SK-N-SH (cell line): ENCODE measurements at regions not wholly inside any gene's neighbourhood (a gene's known extent, or its start where the extent isn't known, plus 50 kb on each side); places are given as distances from the start of the nearest gene placed in this dataset.

ENCODE experiments used
- CTCF ChIA-PET: fragments of 300-600, 350-600 bp; formaldehyde crosslinking; extraction: SDS; loops from one replicate; lab custom pipeline; 2021; lab: Yijun Ruan, JAX
- POLR2A ChIA-PET: fragments of 350-600 bp; sonication (Branson Sonifier 250); formaldehyde crosslinking; extraction: SDS; loops from one replicate; lab custom pipeline; 2020; ENCODE audit warnings: antibody characterized with exemption, inconsistent platforms; lab: Yijun Ruan, JAX
- DNase-seq: peaks from one replicate; pipeline ENCODE4 v3.0.0; 2012
- H2AFZ ChIP-seq: fragments of 200-600 bp; sonication (generic); 2 replicates; pipeline ENCODE4 v1.8.1; 2016; ENCODE audit warnings: antibody characterized with exemption, mild to moderate bottlenecking, low read depth
- H3F3A ChIP-seq: fragments of 200-600 bp; sonication (generic); replicated peaks from 2 replicates; pipeline ENCODE3; 2016; ENCODE audit warnings: antibody characterized with exemption, mild to moderate bottlenecking; ENCODE audit not compliant: insufficient read depth
- H3K27ac ChIP-seq, 2 experiments: fragments of 200-500 bp in 1 of 2; fragments of 200-600 bp in 1 of 2; sonication (Bioruptor generic) in 1 of 2; sonication (generic), shearing (Covaris generic) in 1 of 2; 2 replicates each; pipeline versions ENCODE4 v1.5.1 to v1.6.1; 2014 to 2016; ENCODE audit warnings: low read depth in 2 of 2, inconsistent platforms in 1 of 2, low read length in 1 of 2, mild to moderate bottlenecking in 1 of 2, mixed read lengths in 1 of 2
- H3K27me3 ChIP-seq: fragments of 200-600 bp; sonication (generic), shearing (Covaris generic); 2 replicates; pipeline ENCODE4 v1.6.1; 2016; ENCODE audit warnings: mixed run types; ENCODE audit not compliant: insufficient read depth
- H3K36me3 ChIP-seq, 2 experiments: fragments of 200-500 bp in 1 of 2; fragments of 200-600 bp in 1 of 2; sonication (Bioruptor generic) in 1 of 2; sonication (generic) in 1 of 2; replicated peaks in 1 of 2; 2 replicates each; pipeline versions ENCODE3 to v1.5.1; 2014 to 2016; ENCODE audit warnings: low read length in 1 of 2, mild to moderate bottlenecking in 1 of 2; ENCODE audit not compliant: insufficient read depth in 2 of 2, control insufficient read depth in 1 of 2
- H3K4me1 ChIP-seq, 2 experiments: fragments of 200-500 bp in 1 of 2; fragments of 200-600 bp in 1 of 2; sonication (Bioruptor generic) in 1 of 2; sonication (generic), shearing (Covaris generic) in 1 of 2; 2 replicates each; pipeline versions ENCODE4 v1.5.1 to v1.6.1; 2014 to 2016; ENCODE audit warnings: low read depth in 1 of 2, low read length in 1 of 2, mixed run types in 1 of 2; ENCODE audit not compliant: insufficient read depth in 2 of 2, control insufficient read depth in 1 of 2
- H3K4me2 ChIP-seq: fragments of 200-600 bp; sonication (generic), shearing (Covaris generic); 2 replicates; pipeline ENCODE4 v1.6.1; 2017; ENCODE audit warnings: mixed run types
- H3K4me3 ChIP-seq, 2 experiments: fragments of 200-500 bp in 1 of 2; fragments of 200-600 bp in 1 of 2; sonication (Bioruptor generic) in 1 of 2; sonication (generic), shearing (Covaris generic) in 1 of 2; 2 replicates each; pipeline versions ENCODE4 v1.5.1 to v1.8.1; 2014 to 2016; ENCODE audit warnings: low read depth in 2 of 2, inconsistent platforms in 1 of 2, low read length in 1 of 2, mild to moderate bottlenecking in 1 of 2, mixed read lengths in 1 of 2, moderate library complexity in 1 of 2
- H3K79me2 ChIP-seq: fragments of 200-600 bp; sonication (generic); 2 replicates; pipeline ENCODE4 v1.8.1; 2017; ENCODE audit warnings: mild to moderate bottlenecking; ENCODE audit not compliant: insufficient read depth
- H3K9ac ChIP-seq: fragments of 200-600 bp; sonication (generic); 2 replicates; pipeline ENCODE4 v1.6.1; 2017; ENCODE audit warnings: mixed run types
- H3K9me2 ChIP-seq: fragments of 200-600 bp; sonication (generic); 2 replicates; pipeline ENCODE4 v1.6.1; 2017; ENCODE audit warnings: mixed run types
- H3K9me3 ChIP-seq: fragments of 200-600 bp; sonication (generic); 2 replicates; pipeline ENCODE4 v1.6.1; 2017; ENCODE audit warnings: mixed run types, mild to moderate bottlenecking, moderate library complexity
- H4K20me1 ChIP-seq: fragments of 200-600 bp; sonication (generic); 2 replicates; pipeline ENCODE4 v1.6.1; 2017; ENCODE audit warnings: mild to moderate bottlenecking, mixed run types; ENCODE audit not compliant: insufficient read depth
- CHD2 ChIP-seq: fragments of 150-350 bp; IDR thresholded peaks from 2 replicates; pipeline ENCODE4 v1.6.1; 2018; ENCODE audit warnings: low read length; ENCODE audit not compliant: partially characterized antibody
- ELF1 ChIP-seq: IDR thresholded peaks from 2 replicates; pipeline ENCODE4 v1.4.0; 2012
- EP300 ChIP-seq, 2 experiments: IDR thresholded peaks; 2 replicates each; pipeline versions ENCODE4 v1.4.0 to v1.6.1; 2012; ENCODE audit warnings: borderline replicate concordance in 1 of 2, low read depth in 1 of 2, low read length in 1 of 2
- FOSL2 ChIP-seq: IDR thresholded peaks from 2 replicates; pipeline ENCODE4 v1.4.0; 2012; ENCODE audit warnings: low read depth, mild to moderate bottlenecking, moderate library complexity, borderline replicate concordance
- FOXM1 ChIP-seq: IDR thresholded peaks from 2 replicates; pipeline ENCODE4 v1.4.0; 2012; ENCODE audit warnings: low read depth, mild to moderate bottlenecking
- GATA2 ChIP-seq: sonication (generic); formaldehyde crosslinking; IDR thresholded peaks from 2 replicates; pipeline ENCODE4 v1.5.0; 2020; ENCODE audit warnings: mild to moderate bottlenecking, missing genetic modification reagents
- JUND ChIP-seq: IDR thresholded peaks from 2 replicates; pipeline ENCODE4 v1.4.0; 2012
- MEF2A ChIP-seq: IDR thresholded peaks from 2 replicates; pipeline ENCODE4 v1.4.0; 2012; ENCODE audit warnings: low read depth, borderline replicate concordance
- MXI1 ChIP-seq: IDR thresholded peaks from 2 replicates; pipeline ENCODE4 v1.6.1; 2012; ENCODE audit warnings: mild to moderate bottlenecking, low read depth, low read length, improper control_type of control experiment
- NFIC ChIP-seq: IDR thresholded peaks from 2 replicates; pipeline ENCODE4 v1.4.0; 2012; ENCODE audit warnings: borderline replicate concordance
- NRF1 ChIP-seq: IDR thresholded peaks from 2 replicates; pipeline ENCODE4 v1.6.1; 2012; ENCODE audit warnings: low read depth, mild to moderate bottlenecking, low read length
- RAD21 ChIP-seq: IDR thresholded peaks from 2 replicates; pipeline ENCODE4 v1.6.1; 2012; ENCODE audit warnings: mild to moderate bottlenecking, low read length
- RFX5 ChIP-seq: IDR thresholded peaks from 2 replicates; pipeline ENCODE4 v1.6.1; 2012; ENCODE audit warnings: mild to moderate bottlenecking, improper control_type of control experiment, low read length
- RXRA ChIP-seq: IDR thresholded peaks from 2 replicates; pipeline ENCODE4 v1.4.0; 2012; ENCODE audit warnings: low read depth, mild to moderate bottlenecking, borderline replicate concordance
- SIN3A ChIP-seq: IDR thresholded peaks from 2 replicates; pipeline ENCODE4 v1.6.1; 2012; ENCODE audit warnings: low read depth, mild to moderate bottlenecking, low read length, moderate library complexity, borderline replicate concordance
- TAF1 ChIP-seq: IDR thresholded peaks from 2 replicates; pipeline ENCODE4 v1.6.1; 2012; ENCODE audit warnings: low read depth, mild to moderate bottlenecking, low read length, moderate library complexity, borderline replicate concordance
- TEAD4 ChIP-seq: IDR thresholded peaks from 2 replicates; pipeline ENCODE4 v1.4.0; 2012; ENCODE audit warnings: mild to moderate bottlenecking, borderline replicate concordance; ENCODE audit not compliant: insufficient read depth
- YY1 ChIP-seq: IDR thresholded peaks from 2 replicates; pipeline ENCODE4 v1.4.0; 2012; ENCODE audit warnings: low read depth, mild to moderate bottlenecking
- WGBS: methylation state at CpG from one replicate; pipeline ENCODE4 v1.1.6; 2017; ENCODE audit warnings: low lambda C conversion rate; 5-methylcytosine and 5-hydroxymethylcytosine counted together
- TF ChIP-seq, protein P1 (sequence below): IDR thresholded peaks from 2 replicates; pipeline ENCODE4 v1.6.1; 2012; ENCODE audit warnings: mild to moderate bottlenecking, low read depth, low read length, moderate library complexity
- TF ChIP-seq, protein P2 (sequence below): fragments of 200-600 bp; sonication (generic); IDR thresholded peaks from 2 replicates; pipeline ENCODE4 v1.6.1; 2017; ENCODE audit warnings: antibody characterized with exemption, mild to moderate bottlenecking, moderate library complexity

DNA sequence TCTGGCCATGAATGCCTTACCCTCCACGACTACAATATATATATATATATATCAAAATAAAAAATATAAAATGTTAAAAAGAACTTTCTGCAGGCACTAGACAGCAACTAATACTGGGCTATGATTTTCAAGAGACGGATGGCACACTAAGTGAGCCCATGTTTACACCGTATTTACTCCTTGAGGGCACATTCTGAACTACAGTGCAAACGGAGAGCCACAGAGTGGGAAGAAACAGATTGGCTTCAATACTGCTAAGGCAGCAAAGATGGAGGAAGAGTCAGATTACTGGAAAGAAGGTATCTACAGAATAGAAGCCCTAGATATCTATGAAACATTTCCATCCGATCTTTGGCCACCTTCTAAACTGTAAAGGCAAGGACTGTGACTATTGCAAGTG, 330.3 kb downstream of the HTR1B start:
- no peaks in the 10 kb centered on the region for H3K27me3 ChIP-seq
- H3K36me3 ChIP-seq, result no peaks in the 10 kb centered on the region
- no peaks in the 10 kb centered on the region for H4K20me1 ChIP-seq
- TF ChIP-seq JUND, result no peak
- TF ChIP-seq RXRA, result no peak
- no peak for TF ChIP-seq NFIC
- no peak for TF ChIP-seq NRF1
- TF ChIP-seq SIN3A, result no peak
- no peak for TF ChIP-seq RAD21
- TF ChIP-seq FOSL2, result no peak
- no peak for TF ChIP-seq MEF2A
- no peak for TF ChIP-seq CHD2
- TF ChIP-seq, protein P1, sequence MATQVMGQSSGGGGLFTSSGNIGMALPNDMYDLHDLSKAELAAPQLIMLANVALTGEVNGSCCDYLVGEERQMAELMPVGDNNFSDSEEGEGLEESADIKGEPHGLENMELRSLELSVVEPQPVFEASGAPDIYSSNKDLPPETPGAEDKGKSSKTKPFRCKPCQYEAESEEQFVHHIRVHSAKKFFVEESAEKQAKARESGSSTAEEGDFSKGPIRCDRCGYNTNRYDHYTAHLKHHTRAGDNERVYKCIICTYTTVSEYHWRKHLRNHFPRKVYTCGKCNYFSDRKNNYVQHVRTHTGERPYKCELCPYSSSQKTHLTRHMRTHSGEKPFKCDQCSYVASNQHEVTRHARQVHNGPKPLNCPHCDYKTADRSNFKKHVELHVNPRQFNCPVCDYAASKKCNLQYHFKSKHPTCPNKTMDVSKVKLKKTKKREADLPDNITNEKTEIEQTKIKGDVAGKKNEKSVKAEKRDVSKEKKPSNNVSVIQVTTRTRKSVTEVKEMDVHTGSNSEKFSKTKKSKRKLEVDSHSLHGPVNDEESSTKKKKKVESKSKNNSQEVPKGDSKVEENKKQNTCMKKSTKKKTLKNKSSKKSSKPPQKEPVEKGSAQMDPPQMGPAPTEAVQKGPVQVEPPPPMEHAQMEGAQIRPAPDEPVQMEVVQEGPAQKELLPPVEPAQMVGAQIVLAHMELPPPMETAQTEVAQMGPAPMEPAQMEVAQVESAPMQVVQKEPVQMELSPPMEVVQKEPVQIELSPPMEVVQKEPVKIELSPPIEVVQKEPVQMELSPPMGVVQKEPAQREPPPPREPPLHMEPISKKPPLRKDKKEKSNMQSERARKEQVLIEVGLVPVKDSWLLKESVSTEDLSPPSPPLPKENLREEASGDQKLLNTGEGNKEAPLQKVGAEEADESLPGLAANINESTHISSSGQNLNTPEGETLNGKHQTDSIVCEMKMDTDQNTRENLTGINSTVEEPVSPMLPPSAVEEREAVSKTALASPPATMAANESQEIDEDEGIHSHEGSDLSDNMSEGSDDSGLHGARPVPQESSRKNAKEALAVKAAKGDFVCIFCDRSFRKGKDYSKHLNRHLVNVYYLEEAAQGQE, result no peak
- no peak for TF ChIP-seq TEAD4
- no peaks in the 10 kb centered on the region for H3K4me1 ChIP-seq
- H3K9ac ChIP-seq, result no peak overlapping the region
- WGBS, result 21% methylated on average over 5 of the region's 5 CpGs
- no peak overlapping the region for H3K4me2 ChIP-seq
- H2AFZ ChIP-seq, result no peak overlapping the region
- DNase-seq, result no peak
- no peaks in the 10 kb centered on the region for H3K79me2 ChIP-seq
- CTCF ChIA-PET, result no interaction called here
- no peaks in the 10 kb centered on the region for H3F3A ChIP-seq
- no peaks in the 10 kb centered on the region for H3K9me3 ChIP-seq
- no peaks in the 10 kb centered on the region; the same call in 1 of the 2 replicates for H3K9me2 ChIP-seq
- no peak overlapping the region for H3K4me3 ChIP-seq
- POLR2A ChIA-PET, result no interaction called here
- H3K27ac ChIP-seq, result no peak overlapping the region

DNA sequence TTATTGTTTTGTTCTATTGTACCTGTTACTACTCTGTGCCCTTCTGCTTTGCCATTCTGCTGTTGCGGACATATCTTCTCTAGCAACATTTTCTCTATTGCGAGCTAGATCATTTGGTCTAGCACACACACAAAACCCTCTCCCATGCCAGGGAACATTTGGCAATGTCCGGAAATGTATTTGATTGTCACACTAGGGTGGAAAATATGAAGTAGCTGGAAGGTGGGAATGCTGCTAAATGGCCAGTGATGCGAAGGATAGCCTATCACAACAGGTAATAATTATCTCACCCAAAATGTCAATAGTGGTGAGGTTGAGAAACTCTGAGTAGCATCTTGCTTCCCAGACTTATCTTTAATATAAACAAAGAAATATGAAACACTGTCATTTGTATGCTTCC, 331.9 kb downstream of the HTR1B start:
- DNase-seq, result no peak
- Histone ChIP-seq H3K4me2 (no peak overlapping the region), H4K20me1 (no peaks in the 10 kb centered on the region), H3K79me2 (no peaks in the 10 kb centered on the region), H3F3A (no peaks in the 10 kb centered on the region), H3K27me3 (no peaks in the 10 kb centered on the region), H3K4me1 (no peaks in the 10 kb centered on the region), H3K36me3 (no peaks in the 10 kb centered on the region), H3K9me2 (no peaks in the 10 kb centered on the region; the same call in 1 of the 2 replicates), H3K9me3 (no peaks in the 10 kb centered on the region), H3K27ac (no peak overlapping the region), H3K4me3 (no peak overlapping the region), H3K9ac (no peak overlapping the region), H2AFZ (no peak overlapping the region)
- 28% methylated on average over 4 of the region's 4 CpGs for WGBS
- TF ChIP-seq SIN3A (no peak), EP300 (IDR thresholded peaks at IDR 0.05; ENCODE audit: borderline replicate concordance in 1 of 2, low read depth in 1 of 2, low read length in 1 of 2) (no peak), TEAD4 (no peak), RXRA (no peak), FOXM1 (no peak), YY1 (no peak), RFX5 (no peak), MXI1 (no peak), GATA2 (no peak), ELF1 (no peak), TAF1 (no peak)
- TF ChIP-seq, protein P2, sequence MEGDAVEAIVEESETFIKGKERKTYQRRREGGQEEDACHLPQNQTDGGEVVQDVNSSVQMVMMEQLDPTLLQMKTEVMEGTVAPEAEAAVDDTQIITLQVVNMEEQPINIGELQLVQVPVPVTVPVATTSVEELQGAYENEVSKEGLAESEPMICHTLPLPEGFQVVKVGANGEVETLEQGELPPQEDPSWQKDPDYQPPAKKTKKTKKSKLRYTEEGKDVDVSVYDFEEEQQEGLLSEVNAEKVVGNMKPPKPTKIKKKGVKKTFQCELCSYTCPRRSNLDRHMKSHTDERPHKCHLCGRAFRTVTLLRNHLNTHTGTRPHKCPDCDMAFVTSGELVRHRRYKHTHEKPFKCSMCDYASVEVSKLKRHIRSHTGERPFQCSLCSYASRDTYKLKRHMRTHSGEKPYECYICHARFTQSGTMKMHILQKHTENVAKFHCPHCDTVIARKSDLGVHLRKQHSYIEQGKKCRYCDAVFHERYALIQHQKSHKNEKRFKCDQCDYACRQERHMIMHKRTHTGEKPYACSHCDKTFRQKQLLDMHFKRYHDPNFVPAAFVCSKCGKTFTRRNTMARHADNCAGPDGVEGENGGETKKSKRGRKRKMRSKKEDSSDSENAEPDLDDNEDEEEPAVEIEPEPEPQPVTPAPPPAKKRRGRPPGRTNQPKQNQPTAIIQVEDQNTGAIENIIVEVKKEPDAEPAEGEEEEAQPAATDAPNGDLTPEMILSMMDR, result no peak
- CTCF ChIA-PET, result no interaction called here
- POLR2A ChIA-PET, result no interaction called here
